Motor neuron (in vitro differentiated cells): ENCODE measurements at regions not wholly inside any gene's neighbourhood (a gene's known extent, or its start where the extent isn't known, plus 50 kb on each side); places are given as distances from the start of the nearest gene placed in this dataset.
"Not testable (repeated sequence)": the region's sequence is repeated elsewhere in the genome, so short reads cannot be mapped to it uniquely, and the experiment has no call there.

ENCODE experiments used
- ATAC-seq, 8 experiments: fragments of 200-7000 bp; cut with Tn5 transposase; replicated peaks in 6 of 8; 2 replicates each; pipeline ENCODE4 v1.8.0; 2021; ENCODE audit warnings: mild to moderate bottlenecking in 8 of 8, moderate library complexity in 8 of 8
- H3K27ac ChIP-seq, 2 donors: fragments of 250-450 bp; sonication (Bioruptor Pico); 2 replicates each; pipeline ENCODE4 v1.9.0; 2021; ENCODE audit warnings: antibody characterized with exemption in 2 of 2, mild to moderate bottlenecking in 2 of 2, moderate library complexity in 1 of 2
- H3K4me1 ChIP-seq, 2 donors: fragments of 250-450 bp; sonication (Bioruptor Pico); replicated peaks in 1 of 2; 2 replicates each; pipeline ENCODE4 v1.6.1; 2021; ENCODE audit warnings: antibody characterized with exemption in 2 of 2, mild to moderate bottlenecking in 2 of 2, moderate library complexity in 1 of 2
- H3K4me3 ChIP-seq, 5 donors: fragments of 250-450 bp; sonication (Bioruptor Pico); 2 replicates each; pipeline ENCODE4 v1.9.0; 2021; ENCODE audit warnings: antibody characterized with exemption in 5 of 5, mild to moderate bottlenecking in 5 of 5, moderate library complexity in 4 of 5
- WGBS, 10 experiments: fragments of 450-650 bp; shearing (Covaris generic); methylation state at CpG; one replicate each; pipeline ENCODE4 v1.0.0; 2022; 5-methylcytosine and 5-hydroxymethylcytosine counted together
- in situ Hi-C, 9 experiments: fragments of 400-800 bp; cut with MboI; loops; one replicate each; pipeline ENCODE4 v1.15.0; 2021; ENCODE audit warnings: low sequenced_read_pairs in 9 of 9, low pct_unique_long_range_greater_than_20kb in 2 of 9; ENCODE audit not compliant: unreplicated experiment in 9 of 9

DNA sequence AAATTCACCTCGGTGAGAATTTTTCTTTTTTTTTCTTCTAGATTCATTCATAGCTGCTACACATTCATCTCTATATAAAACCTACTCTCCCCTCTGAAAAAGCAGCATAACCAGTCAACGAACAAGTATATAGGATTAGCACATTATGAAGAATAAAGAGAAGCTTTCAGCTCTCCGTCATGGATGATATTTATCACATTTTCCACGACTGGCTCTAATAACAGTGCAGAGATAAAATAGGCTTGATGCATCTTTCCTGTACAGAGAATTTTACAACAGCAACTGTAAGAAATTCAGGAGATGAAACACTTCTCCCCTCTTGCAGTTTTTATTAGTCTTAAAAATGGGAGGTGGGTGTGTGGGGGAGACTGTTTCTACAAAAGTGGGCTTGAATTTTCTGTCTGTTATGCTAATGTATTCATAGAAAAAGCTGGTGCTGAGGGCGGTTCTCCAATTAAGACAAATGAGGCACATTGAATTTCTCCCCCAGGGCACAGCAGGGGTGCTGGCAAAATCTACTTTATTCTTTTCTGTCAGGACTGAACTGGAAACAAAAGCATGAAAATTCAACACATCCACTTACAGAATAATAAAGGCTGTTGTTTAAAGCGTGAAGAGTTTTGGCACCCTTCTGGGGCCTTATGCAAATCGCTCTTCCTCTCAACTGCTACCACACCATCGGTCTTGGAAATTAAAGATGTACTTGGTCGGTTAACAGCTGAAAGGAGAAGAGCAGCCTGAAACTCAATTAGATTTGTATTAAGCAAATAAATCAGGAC, 233.9 kb upstream of the ZNF608 start:
- no peak overlapping the region for H3K4me3 ChIP-seq
- peak overlapping the region; percentile 47 for H3K27ac ChIP-seq
- H3K4me1 ChIP-seq: peaks cover 28 to 31% of the 10 kb centered on the region in 2 donors
- in situ Hi-C loops: no loop called here
- peak; percentile 65 to 83 (median 81) for ATAC-seq
- WGBS, 10 experiments: 0 to 20% (median 5%) methylated on average over 1 to 9 of the region's 9 CpGs

DNA sequence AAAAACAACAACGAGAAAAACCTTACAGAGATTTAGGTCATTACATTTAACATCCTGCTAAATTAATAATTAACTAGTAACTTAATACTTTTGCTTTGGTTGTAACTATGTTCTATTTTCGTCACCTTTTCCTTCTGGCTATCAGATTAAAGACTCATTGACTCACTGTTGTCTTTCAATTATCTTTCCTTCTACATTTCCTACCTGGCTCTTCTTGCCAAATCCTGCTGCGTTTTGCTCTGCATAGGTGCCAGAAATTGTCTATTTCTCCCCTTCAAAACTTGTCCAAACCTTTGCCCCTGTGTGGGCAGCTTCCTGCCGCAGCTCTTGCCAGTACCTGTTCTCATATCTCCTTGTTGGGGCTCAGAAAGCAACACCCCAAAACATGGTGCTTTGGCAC, 235.5 kb upstream of the ZNF608 start:
- WGBS, 10 experiments: 56 to 100% (median 85%) methylated on average over 2 to 4 of the region's 4 CpGs
- ATAC-seq: no peak
- in situ Hi-C loops: no loop called here

DNA sequence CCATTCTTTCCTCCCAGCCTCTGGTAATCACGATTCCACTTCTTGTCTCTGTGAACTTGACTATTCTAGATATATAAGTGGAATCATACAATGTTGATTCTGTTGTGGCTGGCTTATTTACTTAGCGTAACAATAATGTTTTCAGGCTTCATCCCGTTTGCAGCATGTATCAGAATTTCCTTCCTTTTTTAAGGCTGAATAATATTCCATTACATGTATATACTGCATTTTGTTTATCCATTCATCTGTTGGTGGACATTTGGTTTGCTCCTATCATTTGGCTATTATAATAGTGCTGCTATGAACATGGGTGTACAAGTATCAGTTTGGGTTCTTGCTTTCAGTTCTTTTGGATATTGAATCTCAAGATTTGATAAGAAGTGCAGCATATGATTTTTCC, 239.7 kb upstream of the ZNF608 start:
- no peak overlapping the region for H3K27ac ChIP-seq
- no peak overlapping the region for H3K4me3 ChIP-seq
- peaks cover 5 to 6% of the 10 kb centered on the region in 2 donors for H3K4me1 ChIP-seq
- in situ Hi-C loops: no loop called here
- ATAC-seq: no peak
- 32 to 100% (median 90%) methylated on average over 3 of the region's 3 CpGs; no CpG with 5 or more reads in 1 of the 10 experiments for WGBS, 10 experiments

More for the DNA sequence above, 235.5 kb upstream of the ZNF608 start:
- Histone ChIP-seq H3K4me1 (peaks cover 28 to 31% of the 10 kb centered on the region in 2 donors), H3K27ac (no peak overlapping the region), H3K4me3 (no peak overlapping the region)

DNA sequence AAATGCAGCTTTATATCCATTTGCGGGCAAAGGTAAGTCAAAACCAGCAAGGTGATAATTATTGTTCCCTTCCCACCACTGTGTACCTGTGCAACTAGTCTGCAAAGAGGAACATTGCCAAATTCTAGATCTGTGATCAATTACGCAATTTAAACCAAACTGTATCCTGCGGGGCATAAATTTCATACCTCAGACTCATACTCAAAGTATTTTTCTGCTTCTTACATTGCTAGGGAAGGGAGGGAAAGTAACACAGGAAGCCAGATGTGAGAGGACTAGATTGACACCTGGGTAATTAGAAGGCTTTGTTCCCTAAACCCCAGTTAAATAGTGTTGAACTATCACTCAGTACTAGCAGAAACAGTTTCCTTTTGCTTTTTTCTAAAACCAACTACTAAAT, 240.2 kb upstream of the ZNF608 start:
- Histone ChIP-seq H3K27ac (no peak overlapping the region), H3K4me1 (peaks cover under 1 to 1% of the 10 kb centered on the region in 2 donors), H3K4me3 (no peak overlapping the region)
- WGBS, 10 experiments: 44 to 100% (median 94%) methylated on average over 2 to 3 of the region's 3 CpGs
- in situ Hi-C loops: no loop called here
- ATAC-seq: no peak

DNA sequence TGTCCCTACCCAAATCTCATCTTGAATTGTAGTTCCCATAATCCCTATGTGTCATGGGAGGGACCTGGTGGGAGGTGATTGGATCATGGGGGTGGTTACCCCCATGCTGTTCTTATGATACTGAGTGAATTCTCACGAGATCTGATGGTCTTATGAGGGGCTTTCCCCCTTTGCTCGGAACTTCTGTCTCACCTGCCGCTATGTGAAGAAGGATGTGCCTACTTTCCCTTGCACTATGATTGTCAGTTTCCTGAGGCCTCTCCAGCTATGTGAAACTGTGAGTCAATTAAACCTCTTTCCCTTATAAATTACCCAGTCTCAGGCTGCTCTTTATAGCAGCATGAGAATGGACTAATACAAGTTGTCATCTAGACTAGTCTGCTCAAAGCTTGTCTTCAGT, 241.3 kb upstream of the ZNF608 start:
- WGBS, 10 experiments: 79 to 100% (median 100%) methylated on average over 2 to 3 of the region's 3 CpGs; no CpG with 5 or more reads in 4 of the 10 experiments
- ATAC-seq, H3K27ac ChIP-seq, in situ Hi-C loops, H3K4me3 ChIP-seq, H3K4me1 ChIP-seq: not testable (repeated sequence)

DNA sequence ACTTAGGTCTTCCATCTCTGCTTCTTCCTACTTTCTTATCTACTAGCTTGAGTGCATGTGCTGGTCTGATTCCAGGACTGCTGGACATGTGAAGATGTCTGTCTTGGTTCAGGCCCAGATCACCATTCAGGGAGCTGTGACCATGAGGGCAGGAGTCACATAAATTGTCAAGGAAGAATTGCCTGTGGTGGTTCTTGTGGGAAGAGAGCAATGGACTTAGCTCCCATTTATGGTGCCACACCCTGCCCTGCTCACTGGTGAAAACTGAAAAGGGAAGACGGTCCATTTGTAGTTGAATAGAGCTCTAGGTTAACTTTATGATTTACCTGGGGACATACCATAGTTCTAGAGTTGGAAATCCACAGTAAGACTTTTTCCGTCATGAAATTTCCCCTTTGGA, 244.3 kb upstream of the ZNF608 start:
- H3K4me1 ChIP-seq: peaks cover 5 to 6% of the 10 kb centered on the region in 2 donors
- no peak overlapping the region for H3K27ac ChIP-seq
- WGBS, 10 experiments: 55 to 100% (median 92%) methylated on average over 1 to 2 of the region's 2 CpGs; no CpG with 5 or more reads in 5 of the 10 experiments
- no peak overlapping the region for H3K4me3 ChIP-seq
- in situ Hi-C loops: no loop called here
- ATAC-seq: no peak

DNA sequence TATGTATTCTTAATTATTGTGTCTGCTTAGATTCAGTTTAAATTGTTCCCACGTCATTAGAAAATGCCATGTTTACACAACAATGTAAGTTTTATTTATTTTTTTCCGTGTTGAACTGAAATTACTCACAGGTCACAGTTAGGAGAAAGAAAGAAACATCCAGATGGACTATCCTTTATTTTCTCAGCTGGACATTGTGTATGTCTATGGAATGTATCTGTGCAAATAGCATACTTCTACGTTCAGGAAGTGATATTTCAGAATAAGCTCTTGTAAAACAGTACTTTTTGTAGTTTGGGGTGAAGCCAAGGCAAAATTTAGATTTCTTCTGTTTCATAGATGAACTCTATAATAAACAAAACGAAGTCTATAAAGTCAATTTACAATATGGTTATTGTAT, 249.0 kb upstream of the ZNF608 start:
- Histone ChIP-seq H3K4me3 (no peak overlapping the region), H3K27ac (peak overlapping the region; percentile 32), H3K4me1 (peaks cover 19 to 25% of the 10 kb centered on the region in 2 donors)
- peak in 1 of 8 experiments; percentile 21 for ATAC-seq
- in situ Hi-C loops: no loop called here
- WGBS, 10 experiments: 29 to 97% (median 78%) methylated on average over 2 to 4 of the region's 4 CpGs

DNA sequence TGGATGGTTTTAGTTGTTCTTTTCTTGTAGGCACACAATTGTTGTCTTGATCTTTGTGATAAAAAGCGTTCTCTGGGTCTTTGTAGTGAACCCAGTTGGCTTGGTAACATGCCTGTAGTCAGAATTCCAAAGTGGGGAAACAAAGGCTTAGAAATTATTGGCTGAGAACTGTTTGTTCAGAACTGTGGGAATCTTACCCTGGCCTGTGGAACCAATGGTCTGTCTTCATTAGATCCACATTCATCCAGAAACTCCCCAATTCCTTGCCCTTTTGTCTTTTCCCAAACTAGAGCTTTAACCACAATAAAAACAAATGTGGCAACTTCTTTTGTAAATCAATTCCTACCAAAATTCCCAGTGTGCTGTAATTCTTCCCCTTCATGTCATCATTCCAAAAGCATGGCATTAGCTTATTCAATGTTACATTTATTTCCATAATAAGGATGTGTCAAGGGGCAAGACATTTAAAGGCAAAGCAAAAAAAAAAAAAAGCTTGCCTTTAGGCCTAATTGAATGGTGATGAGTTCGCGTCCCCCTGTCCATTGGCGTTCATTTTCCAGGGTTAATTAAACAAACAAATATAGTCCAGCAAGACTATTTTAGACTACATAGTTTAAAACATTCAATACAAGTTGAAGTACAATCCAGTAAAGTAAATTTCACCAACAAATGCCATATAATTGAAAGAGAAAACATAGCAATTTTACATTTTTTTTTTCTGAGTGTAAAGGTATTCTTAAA, 249.8 kb upstream of the ZNF608 start:
- H3K27ac ChIP-seq: peak overlapping the region in 1 of 2 donors; percentile 49
- H3K4me1 ChIP-seq: peaks cover 19 to 25% of the 10 kb centered on the region in 2 donors
- H3K4me3 ChIP-seq: no peak overlapping the region
- in situ Hi-C loops: no loop called here
- ATAC-seq: peak in 5 of 8 experiments; percentile 62 to 87 (median 67)
- 6 to 100% (median 37%) methylated on average over 1 to 4 of the region's 4 CpGs for WGBS, 10 experiments

DNA sequence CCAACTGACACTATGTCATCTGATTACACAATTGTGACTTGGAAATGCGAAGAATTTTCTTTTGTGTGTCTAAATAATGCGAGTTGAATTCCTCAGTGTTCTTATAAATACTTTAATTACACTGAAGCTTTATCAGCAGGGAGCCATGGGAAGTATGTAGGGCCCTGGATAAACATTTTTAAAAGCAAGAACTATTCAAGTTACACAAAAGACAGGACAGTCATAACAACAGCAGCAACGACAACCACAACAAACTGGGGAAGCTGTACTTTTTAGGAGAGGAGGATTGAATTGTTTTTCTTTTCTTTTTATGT, 250.3 kb upstream of the ZNF608 start:
- Histone ChIP-seq H3K4me3 (no peak overlapping the region), H3K27ac (peak overlapping the region in 1 of 2 donors; percentile 30), H3K4me1 (peaks cover 19 to 25% of the 10 kb centered on the region in 2 donors)
- peak in 3 of 8 experiments; percentile 38 to 72 (median 42) for ATAC-seq
- 11 to 100% (median 63%) methylated on average over 2 to 3 of the region's 3 CpGs; no CpG with 5 or more reads in 2 of the 10 experiments for WGBS, 10 experiments
- in situ Hi-C loops: no loop called here

DNA sequence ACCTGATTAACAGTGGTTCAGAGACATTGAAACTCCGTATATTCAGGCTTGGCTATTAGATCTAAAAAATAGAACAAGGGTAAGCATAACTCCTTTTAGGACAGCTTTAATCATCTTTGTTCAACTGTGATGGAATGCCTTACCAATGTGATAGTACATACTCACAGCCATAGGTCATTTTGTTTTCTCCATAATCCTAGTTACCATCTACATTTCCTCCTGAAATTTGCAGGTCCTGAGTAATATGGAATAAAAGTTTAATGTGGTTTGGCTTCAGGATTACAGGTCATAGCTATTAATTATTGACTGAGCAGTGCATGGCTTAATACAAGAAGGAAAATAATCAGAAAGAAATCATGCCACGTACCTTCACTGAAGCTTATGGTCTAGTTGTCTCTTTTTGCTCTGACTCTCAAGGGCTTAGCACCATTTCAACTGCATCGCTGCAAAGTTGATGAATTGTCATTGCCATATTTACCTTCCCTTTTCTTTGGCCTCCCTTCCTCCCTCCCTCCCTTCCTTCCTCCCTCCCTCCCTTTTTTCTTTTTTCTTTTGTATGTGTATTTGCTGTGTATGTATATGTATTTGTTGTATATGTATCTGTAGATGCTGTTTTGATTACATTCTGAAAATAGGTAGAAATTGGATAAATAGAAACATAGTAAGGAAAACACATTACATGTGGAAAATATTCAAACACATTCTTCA, 250.9 kb upstream of the ZNF608 start:
- in situ Hi-C loops: no loop called here
- Histone ChIP-seq H3K27ac (no peak overlapping the region), H3K4me3 (no peak overlapping the region), H3K4me1 (peaks cover 19 to 25% of the 10 kb centered on the region in 2 donors)
- 60 to 100% (median 81%) methylated on average over 1 to 3 of the region's 3 CpGs; no CpG with 5 or more reads in 1 of the 10 experiments for WGBS, 10 experiments
- no peak for ATAC-seq

DNA sequence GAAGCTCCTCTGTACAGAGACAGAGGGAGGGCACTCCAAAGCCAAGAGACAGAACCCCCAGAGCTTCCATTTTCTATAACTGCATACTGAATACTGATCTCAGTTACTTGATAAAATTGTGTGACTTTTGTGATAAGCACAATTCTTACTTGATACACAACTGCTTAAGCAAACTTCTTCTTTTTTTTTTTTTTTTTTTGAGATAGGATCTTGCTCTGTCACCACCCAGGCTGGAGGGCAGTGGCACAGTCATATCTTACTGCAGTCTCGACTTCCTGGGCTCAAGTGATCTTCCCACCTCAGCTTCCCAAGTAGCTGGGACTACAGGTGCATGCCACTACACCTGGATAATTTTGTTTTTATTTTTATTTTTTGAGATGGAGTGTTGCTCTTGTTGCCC, 252.1 kb upstream of the ZNF608 start:
- in situ Hi-C loops: no loop called here
- no peak overlapping the region for H3K4me3 ChIP-seq
- H3K4me1 ChIP-seq: peaks cover 25 to 26% of the 10 kb centered on the region in 2 donors
- H3K27ac ChIP-seq: no peak overlapping the region
- ATAC-seq: no peak
- 80 to 100% (median 90%) methylated on average over 1 of the region's 1 CpG; no CpG with 5 or more reads in 7 of the 10 experiments for WGBS, 10 experiments

DNA sequence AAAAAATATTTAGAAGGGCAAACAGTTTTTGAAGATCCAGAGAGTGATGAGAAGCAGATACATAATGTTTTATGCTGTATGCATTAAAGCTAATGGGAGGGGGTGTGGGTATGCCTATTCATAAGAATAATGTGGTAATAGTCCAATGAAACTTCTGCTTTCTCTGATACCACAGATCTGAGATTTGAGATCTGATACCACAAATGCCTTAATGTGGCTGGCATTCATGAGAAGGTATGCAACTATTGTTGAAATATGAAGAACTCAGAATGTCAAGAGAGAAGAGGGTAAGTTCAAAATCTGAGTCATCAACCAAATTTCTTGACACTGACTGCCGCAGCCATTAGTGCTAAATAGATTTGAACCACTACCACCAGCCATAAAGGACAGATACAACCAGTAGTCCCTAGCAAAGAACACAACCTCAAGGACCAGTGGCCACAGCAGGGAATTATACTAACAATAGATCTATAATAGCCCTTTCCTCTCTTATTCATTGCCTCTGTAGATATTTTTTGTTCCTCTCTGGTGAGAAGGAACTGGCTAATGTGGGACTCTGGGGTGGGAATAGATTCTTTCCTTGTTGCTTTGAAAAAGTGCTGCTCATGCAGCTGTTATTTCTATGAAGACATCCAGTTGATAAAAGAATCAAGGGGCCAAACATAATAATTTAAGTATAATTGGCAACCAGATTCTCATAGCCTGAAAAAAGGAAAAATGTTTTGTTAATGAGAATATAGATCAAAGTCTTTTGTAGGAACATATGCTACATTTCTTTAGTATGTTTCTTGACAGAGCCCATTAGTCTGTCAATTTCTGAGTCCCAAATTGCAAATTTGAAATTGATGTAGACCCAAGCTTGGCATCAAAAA, 256.5 kb upstream of the ZNF608 start:
- in situ Hi-C loops: no loop called here
- H3K27ac ChIP-seq: no peak overlapping the region
- H3K4me1 ChIP-seq: peaks cover 30 to 37% of the 10 kb centered on the region in 2 donors
- no peak for ATAC-seq
- WGBS, 10 experiments: 57 to 100% (median 83%) methylated on average over 1 of the region's 1 CpG; no CpG with 5 or more reads in 5 of the 10 experiments
- H3K4me3 ChIP-seq: no peak overlapping the region
